ENCODE measurements at regions not wholly inside any gene's neighbourhood (a gene's known extent, or its start where the extent isn't known, plus 50 kb on each side); places are given as distances from the start of the nearest gene placed in this dataset.

- Histone ChIP-seq H3K14ac (ENCODE audit: low read length in 2 of 2) (no peak overlapping the region), H3K4me1 (ENCODE audit: control insufficient read depth, insufficient read depth, low read depth, low read length) (no peaks in the 10 kb centered on the region), H3K4ac (ENCODE audit: low read depth in 1 of 2, low read length in 2 of 2) (no peak overlapping the region), H4K8ac (ENCODE audit: low read length) (no peak overlapping the region), H4K91ac (ENCODE audit: low read length) (no peak overlapping the region), H3K4me3 (ENCODE audit: insufficient read depth in 1 of 2, low read depth in 1 of 2, low read length in 2 of 2) (no peak overlapping the region), H2AFZ (ENCODE audit: low read depth, low read length) (no peak overlapping the region), H3K9me3 (ENCODE audit: control insufficient read depth, low read length) (no peaks in the 10 kb centered on the region), H3K36me3 (ENCODE audit: control insufficient read depth in 1 of 2, insufficient read depth in 2 of 2, low read depth in 1 of 2, low read length in 2 of 2) (no peaks in the 10 kb centered on the region), H3K27ac (ENCODE audit: low read length, poor library complexity, severe bottlenecking) (no peak overlapping the region), H3K27me3 (ENCODE audit: control insufficient read depth in 1 of 2, insufficient read depth in 1 of 2, low read length in 2 of 2) (peaks cover 31 to 35% of the 10 kb centered on the region in 2 experiments), H2BK15ac (ENCODE audit: low read depth, poor library complexity, severe bottlenecking) (no peak overlapping the region), H3K18ac (ENCODE audit: low read depth in 1 of 2, low read length in 2 of 2) (no peak overlapping the region), H3K23ac (ENCODE audit: low read length in 2 of 2) (no peak overlapping the region), H2BK5ac (ENCODE audit: low read depth, low read length, poor library complexity, severe bottlenecking) (no peak overlapping the region), H2BK120ac (ENCODE audit: low read depth, low read length) (no peak overlapping the region), H3K79me1 (replicated peaks; ENCODE audit: low read length, poor library complexity, severe bottlenecking) (no peaks in the 10 kb centered on the region), H3K9ac (ENCODE audit: low read length) (no peak overlapping the region), H2BK12ac (ENCODE audit: low read length in 2 of 2) (no peak overlapping the region), H2AK5ac (ENCODE audit: low read length, severe bottlenecking) (no peak overlapping the region), H3K4me2 (ENCODE audit: low read length, poor library complexity, severe bottlenecking) (no peak overlapping the region)
- 90% methylated on average over 3 of the region's 4 CpGs for WGBS
- DNase-seq, result no peak
These were observed 480.8 kb downstream of the GADD45G start for GRCh38 chr9:90085633-90086032.

GRCh38 chr9:90086101-90086511 lies 481.3 kb downstream of the GADD45G start:
- no peak overlapping the region for H2AK5ac ChIP-seq (ENCODE audit: low read length, severe bottlenecking)
- H3K4me2 ChIP-seq (ENCODE audit: low read length, poor library complexity, severe bottlenecking), result no peak overlapping the region
- H3K9ac ChIP-seq (ENCODE audit: low read length), result no peak overlapping the region
- H3K18ac ChIP-seq (ENCODE audit: low read depth in 1 of 2, low read length in 2 of 2), result no peak overlapping the region
- no peaks in the 10 kb centered on the region for H3K79me1 ChIP-seq (replicated peaks; ENCODE audit: low read length, poor library complexity, severe bottlenecking)
- no peak overlapping the region for H4K8ac ChIP-seq (ENCODE audit: low read length)
- no peaks in the 10 kb centered on the region for H3K9me3 ChIP-seq (ENCODE audit: control insufficient read depth, low read length)
- no peak overlapping the region for H2AFZ ChIP-seq (ENCODE audit: low read depth, low read length)
- H2BK12ac ChIP-seq (ENCODE audit: low read length in 2 of 2), result no peak overlapping the region
- H3K27me3 ChIP-seq (ENCODE audit: control insufficient read depth in 1 of 2, insufficient read depth in 1 of 2, low read length in 2 of 2), result peaks cover 29 to 31% of the 10 kb centered on the region in 2 experiments
- H2BK5ac ChIP-seq (ENCODE audit: low read depth, low read length, poor library complexity, severe bottlenecking), result no peak overlapping the region
- H3K27ac ChIP-seq (ENCODE audit: low read length, poor library complexity, severe bottlenecking), result no peak overlapping the region
- 56% methylated on average over 2 of the region's 2 CpGs for WGBS
- H3K23ac ChIP-seq (ENCODE audit: low read length in 2 of 2), result no peak overlapping the region
- no peak overlapping the region for H3K14ac ChIP-seq (ENCODE audit: low read length in 2 of 2)
- H3K36me3 ChIP-seq (ENCODE audit: control insufficient read depth in 1 of 2, insufficient read depth in 2 of 2, low read depth in 1 of 2, low read length in 2 of 2), result no peaks in the 10 kb centered on the region
- no peak for DNase-seq
- no peaks in the 10 kb centered on the region for H3K4me1 ChIP-seq (ENCODE audit: control insufficient read depth, insufficient read depth, low read depth, low read length)
- no peak overlapping the region for H2BK15ac ChIP-seq (ENCODE audit: low read depth, poor library complexity, severe bottlenecking)
- no peak overlapping the region for H3K4ac ChIP-seq (ENCODE audit: low read depth in 1 of 2, low read length in 2 of 2)
- no peak overlapping the region for H3K4me3 ChIP-seq (ENCODE audit: insufficient read depth in 1 of 2, low read depth in 1 of 2, low read length in 2 of 2)
- H4K91ac ChIP-seq (ENCODE audit: low read length), result no peak overlapping the region
- no peak overlapping the region for H2BK120ac ChIP-seq (ENCODE audit: low read depth, low read length)

GRCh38 chr9:90088434-90088833 lies 483.6 kb downstream of the GADD45G start:
- no peak overlapping the region for H2BK15ac ChIP-seq (ENCODE audit: low read depth, poor library complexity, severe bottlenecking)
- H4K91ac ChIP-seq (ENCODE audit: low read length), result no peak overlapping the region
- no peaks in the 10 kb centered on the region for H3K4me1 ChIP-seq (ENCODE audit: control insufficient read depth, insufficient read depth, low read depth, low read length)
- no peaks in the 10 kb centered on the region for H3K9me3 ChIP-seq (ENCODE audit: control insufficient read depth, low read length)
- 89% methylated on average over 5 of the region's 6 CpGs for WGBS
- H2AK5ac ChIP-seq (ENCODE audit: low read length, severe bottlenecking), result no peak overlapping the region
- no peak overlapping the region for H3K18ac ChIP-seq (ENCODE audit: low read depth in 1 of 2, low read length in 2 of 2)
- no peaks in the 10 kb centered on the region for H3K36me3 ChIP-seq (ENCODE audit: control insufficient read depth in 1 of 2, insufficient read depth in 2 of 2, low read depth in 1 of 2, low read length in 2 of 2)
- no peak overlapping the region for H2BK120ac ChIP-seq (ENCODE audit: low read depth, low read length)
- no peak overlapping the region for H3K4me3 ChIP-seq (ENCODE audit: insufficient read depth in 1 of 2, low read depth in 1 of 2, low read length in 2 of 2)
- no peak overlapping the region for H3K14ac ChIP-seq (ENCODE audit: low read length in 2 of 2)
- no peak overlapping the region for H3K4me2 ChIP-seq (ENCODE audit: low read length, poor library complexity, severe bottlenecking)
- H3K79me1 ChIP-seq (replicated peaks; ENCODE audit: low read length, poor library complexity, severe bottlenecking), result no peaks in the 10 kb centered on the region
- no peak overlapping the region for H3K9ac ChIP-seq (ENCODE audit: low read length)
- no peak for DNase-seq
- no peak overlapping the region for H2BK5ac ChIP-seq (ENCODE audit: low read depth, low read length, poor library complexity, severe bottlenecking)
- no peak overlapping the region for H4K8ac ChIP-seq (ENCODE audit: low read length)
- H3K27ac ChIP-seq (ENCODE audit: low read length, poor library complexity, severe bottlenecking), result no peak overlapping the region
- no peak overlapping the region for H3K4ac ChIP-seq (ENCODE audit: low read depth in 1 of 2, low read length in 2 of 2)
- peaks cover 19 to 24% of the 10 kb centered on the region in 2 experiments for H3K27me3 ChIP-seq (ENCODE audit: control insufficient read depth in 1 of 2, insufficient read depth in 1 of 2, low read length in 2 of 2)
- no peak overlapping the region for H3K23ac ChIP-seq (ENCODE audit: low read length in 2 of 2)
- no peak overlapping the region for H2AFZ ChIP-seq (ENCODE audit: low read depth, low read length)
- H2BK12ac ChIP-seq (ENCODE audit: low read length in 2 of 2), result no peak overlapping the region

GRCh38 chr9:90088856-90089255 lies 484.0 kb downstream of the GADD45G start:
- Histone ChIP-seq H2BK5ac (ENCODE audit: low read depth, low read length, poor library complexity, severe bottlenecking) (no peak overlapping the region), H3K23ac (ENCODE audit: low read length in 2 of 2) (no peak overlapping the region), H4K8ac (ENCODE audit: low read length) (no peak overlapping the region), H3K27ac (ENCODE audit: low read length, poor library complexity, severe bottlenecking) (no peak overlapping the region), H3K9me3 (ENCODE audit: control insufficient read depth, low read length) (no peaks in the 10 kb centered on the region), H3K4ac (ENCODE audit: low read depth in 1 of 2, low read length in 2 of 2) (no peak overlapping the region), H3K79me1 (replicated peaks; ENCODE audit: low read length, poor library complexity, severe bottlenecking) (no peaks in the 10 kb centered on the region), H2BK12ac (ENCODE audit: low read length in 2 of 2) (no peak overlapping the region), H2BK15ac (ENCODE audit: low read depth, poor library complexity, severe bottlenecking) (no peak overlapping the region), H3K4me1 (ENCODE audit: control insufficient read depth, insufficient read depth, low read depth, low read length) (no peaks in the 10 kb centered on the region), H2AFZ (ENCODE audit: low read depth, low read length) (no peak overlapping the region), H3K27me3 (ENCODE audit: control insufficient read depth in 1 of 2, insufficient read depth in 1 of 2, low read length in 2 of 2) (peaks cover 15 to 25% of the 10 kb centered on the region in 2 experiments), H3K4me3 (ENCODE audit: insufficient read depth in 1 of 2, low read depth in 1 of 2, low read length in 2 of 2) (no peak overlapping the region), H3K36me3 (ENCODE audit: control insufficient read depth in 1 of 2, insufficient read depth in 2 of 2, low read depth in 1 of 2, low read length in 2 of 2) (no peaks in the 10 kb centered on the region), H3K14ac (ENCODE audit: low read length in 2 of 2) (no peak overlapping the region), H2AK5ac (ENCODE audit: low read length, severe bottlenecking) (no peak overlapping the region), H2BK120ac (ENCODE audit: low read depth, low read length) (no peak overlapping the region), H3K18ac (ENCODE audit: low read depth in 1 of 2, low read length in 2 of 2) (no peak overlapping the region), H3K9ac (ENCODE audit: low read length) (no peak overlapping the region), H3K4me2 (ENCODE audit: low read length, poor library complexity, severe bottlenecking) (no peak overlapping the region), H4K91ac (ENCODE audit: low read length) (no peak overlapping the region)
- WGBS, result 85% methylated on average over 1 of the region's 4 CpGs
- no peak for DNase-seq
